ENCODE measurements at regions not wholly inside any gene's neighbourhood (a gene's known extent, or its start where the extent isn't known, plus 50 kb on each side); places are given as distances from the start of the nearest gene placed in this dataset.
"Not testable (repeated sequence)": the region's sequence is repeated elsewhere in the genome, so short reads cannot be mapped to it uniquely, and the experiment has no call there.

DNA sequence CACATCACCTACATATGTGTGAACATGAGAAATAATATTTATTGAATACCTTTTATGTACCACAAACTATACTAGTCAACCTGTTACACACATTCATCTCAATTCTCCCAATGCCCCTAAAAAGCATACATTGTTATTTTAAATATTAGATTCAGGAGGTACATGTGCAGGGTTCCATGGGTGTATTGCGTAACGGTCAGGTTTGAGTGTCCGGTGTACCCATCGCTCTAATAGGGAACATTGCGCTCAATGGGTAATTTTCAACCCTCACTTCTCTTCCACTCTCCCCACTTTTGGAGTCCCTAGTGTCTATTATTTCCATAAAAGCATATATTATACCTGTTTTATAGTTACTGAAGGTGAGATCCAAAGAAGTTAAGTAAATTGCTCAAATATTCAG, 82.0 kb downstream of the IFI44 start:
- intact Hi-C loops (cut with DNase I), result no loop called here
- Histone ChIP-seq H3K4me1 (no peaks in the 10 kb centered on the region), H3K9me3 (no peaks in the 10 kb centered on the region), H3K4me3 (no peak overlapping the region), H3K27me3 (no peaks in the 10 kb centered on the region), H3K36me3 (no peaks in the 10 kb centered on the region), H3K27ac (no peak overlapping the region)
- TF ChIP-seq, protein P1, sequence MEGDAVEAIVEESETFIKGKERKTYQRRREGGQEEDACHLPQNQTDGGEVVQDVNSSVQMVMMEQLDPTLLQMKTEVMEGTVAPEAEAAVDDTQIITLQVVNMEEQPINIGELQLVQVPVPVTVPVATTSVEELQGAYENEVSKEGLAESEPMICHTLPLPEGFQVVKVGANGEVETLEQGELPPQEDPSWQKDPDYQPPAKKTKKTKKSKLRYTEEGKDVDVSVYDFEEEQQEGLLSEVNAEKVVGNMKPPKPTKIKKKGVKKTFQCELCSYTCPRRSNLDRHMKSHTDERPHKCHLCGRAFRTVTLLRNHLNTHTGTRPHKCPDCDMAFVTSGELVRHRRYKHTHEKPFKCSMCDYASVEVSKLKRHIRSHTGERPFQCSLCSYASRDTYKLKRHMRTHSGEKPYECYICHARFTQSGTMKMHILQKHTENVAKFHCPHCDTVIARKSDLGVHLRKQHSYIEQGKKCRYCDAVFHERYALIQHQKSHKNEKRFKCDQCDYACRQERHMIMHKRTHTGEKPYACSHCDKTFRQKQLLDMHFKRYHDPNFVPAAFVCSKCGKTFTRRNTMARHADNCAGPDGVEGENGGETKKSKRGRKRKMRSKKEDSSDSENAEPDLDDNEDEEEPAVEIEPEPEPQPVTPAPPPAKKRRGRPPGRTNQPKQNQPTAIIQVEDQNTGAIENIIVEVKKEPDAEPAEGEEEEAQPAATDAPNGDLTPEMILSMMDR (IDR thresholded peaks at IDR 0.05), result no peak
- TF ChIP-seq POLR2A (IDR thresholded peaks at IDR 0.05), result no peak
- TF ChIP-seq POLR2AphosphoS5 (IDR thresholded peaks at IDR 0.05; ENCODE audit: insufficient read depth in 1 of 2, low read depth in 1 of 2), result no peak
- DNase-seq (ENCODE audit: extremely low spot score in 2 of 2), result no peak

DNA sequence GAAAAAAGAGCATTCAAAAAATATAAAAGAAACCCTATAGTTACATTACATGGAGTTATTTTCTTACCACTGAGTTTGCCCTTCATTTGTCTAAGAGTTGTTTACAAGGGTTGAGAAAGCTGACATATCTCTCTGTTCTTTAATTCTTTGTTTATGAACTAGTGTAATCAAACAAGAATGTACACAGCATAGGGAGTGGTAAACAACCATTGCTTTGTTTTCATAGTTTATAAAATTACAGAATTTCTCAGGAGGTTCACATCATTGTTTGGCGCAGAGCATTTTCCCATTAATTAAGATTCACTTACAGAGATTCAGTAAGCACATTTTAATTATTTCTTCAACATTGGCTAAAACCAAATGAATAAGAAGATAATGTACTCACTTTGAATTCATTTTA, 87.6 kb downstream of the IFI44 start:
- TF ChIP-seq POLR2A (IDR thresholded peaks at IDR 0.05) (no peak), POLR2AphosphoS5 (IDR thresholded peaks at IDR 0.05; ENCODE audit: insufficient read depth in 1 of 2, low read depth in 1 of 2) (no peak)
- TF ChIP-seq, protein P1 (IDR thresholded peaks at IDR 0.05), result no peak
- H3K27me3 ChIP-seq, result no peaks in the 10 kb centered on the region
- H3K4me1 ChIP-seq, result no peaks in the 10 kb centered on the region
- intact Hi-C loops (cut with DNase I), result no loop called here
- H3K27ac ChIP-seq, result no peak overlapping the region
- no peaks in the 10 kb centered on the region for H3K9me3 ChIP-seq
- H3K4me3 ChIP-seq, result no peak overlapping the region
- no peaks in the 10 kb centered on the region for H3K36me3 ChIP-seq
- no peak for DNase-seq (ENCODE audit: extremely low spot score in 2 of 2)

DNA sequence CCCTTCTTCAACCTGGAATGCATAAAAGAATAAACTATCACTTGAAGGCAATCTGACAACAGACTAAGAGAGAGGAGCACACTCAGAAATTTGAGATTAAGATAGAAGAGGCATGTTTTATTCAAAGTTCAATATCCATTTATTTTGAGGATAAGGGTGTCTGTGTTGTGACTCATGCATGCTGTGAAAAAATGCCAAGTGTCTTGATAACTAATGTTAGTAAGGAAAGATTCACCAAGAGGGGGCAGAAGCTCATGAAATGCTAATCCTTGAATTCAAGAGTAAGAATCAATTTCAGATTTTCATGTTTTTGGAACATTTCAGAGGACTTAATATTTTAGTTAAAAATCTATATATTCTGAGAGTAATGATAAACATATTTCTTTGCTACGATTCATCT, 94.0 kb downstream of the IFI44 start:
- TF ChIP-seq POLR2AphosphoS5 (IDR thresholded peaks at IDR 0.05; ENCODE audit: insufficient read depth in 1 of 2, low read depth in 1 of 2) (no peak), POLR2A (IDR thresholded peaks at IDR 0.05) (no peak)
- TF ChIP-seq, protein P1 (IDR thresholded peaks at IDR 0.05), result no peak
- H3K27me3 ChIP-seq, result no peaks in the 10 kb centered on the region
- H3K9me3 ChIP-seq, result no peaks in the 10 kb centered on the region
- H3K4me1 ChIP-seq, result no peaks in the 10 kb centered on the region
- H3K4me3 ChIP-seq, result no peak overlapping the region
- DNase-seq (ENCODE audit: extremely low spot score in 2 of 2), result no peak
- intact Hi-C loops (cut with DNase I), result no loop called here
- no peaks in the 10 kb centered on the region for H3K36me3 ChIP-seq
- no peak overlapping the region for H3K27ac ChIP-seq

DNA sequence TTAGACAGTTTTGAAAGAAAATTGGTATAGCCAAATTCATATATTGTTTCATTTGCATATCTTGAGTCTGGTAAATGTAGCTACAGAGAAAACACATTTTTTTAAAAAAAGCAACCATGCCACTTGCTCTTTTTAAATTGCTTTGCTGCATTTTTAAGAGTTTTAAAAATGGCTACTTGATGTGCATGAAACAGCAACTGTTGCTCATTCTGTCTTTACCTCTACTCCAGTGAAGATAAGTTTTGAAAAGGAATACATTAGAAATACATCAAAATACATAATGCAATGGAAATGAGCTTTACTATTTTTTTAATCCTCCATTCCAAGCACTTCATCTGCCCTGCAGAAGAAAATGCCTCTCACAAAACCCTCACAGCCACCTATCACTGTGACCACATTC, 95.5 kb downstream of the IFI44 start:
- Histone ChIP-seq H3K4me3 (no peak overlapping the region), H3K36me3 (no peaks in the 10 kb centered on the region), H3K27me3 (no peaks in the 10 kb centered on the region), H3K27ac (no peak overlapping the region), H3K4me1 (no peaks in the 10 kb centered on the region), H3K9me3 (no peaks in the 10 kb centered on the region)
- TF ChIP-seq, protein P1 (IDR thresholded peaks at IDR 0.05), result no peak
- no peak for TF ChIP-seq POLR2AphosphoS5 (IDR thresholded peaks at IDR 0.05; ENCODE audit: insufficient read depth in 1 of 2, low read depth in 1 of 2)
- no peak for TF ChIP-seq POLR2A (IDR thresholded peaks at IDR 0.05)
- no peak for DNase-seq (ENCODE audit: extremely low spot score in 2 of 2)
- intact Hi-C loops (cut with DNase I), result no loop called here

DNA sequence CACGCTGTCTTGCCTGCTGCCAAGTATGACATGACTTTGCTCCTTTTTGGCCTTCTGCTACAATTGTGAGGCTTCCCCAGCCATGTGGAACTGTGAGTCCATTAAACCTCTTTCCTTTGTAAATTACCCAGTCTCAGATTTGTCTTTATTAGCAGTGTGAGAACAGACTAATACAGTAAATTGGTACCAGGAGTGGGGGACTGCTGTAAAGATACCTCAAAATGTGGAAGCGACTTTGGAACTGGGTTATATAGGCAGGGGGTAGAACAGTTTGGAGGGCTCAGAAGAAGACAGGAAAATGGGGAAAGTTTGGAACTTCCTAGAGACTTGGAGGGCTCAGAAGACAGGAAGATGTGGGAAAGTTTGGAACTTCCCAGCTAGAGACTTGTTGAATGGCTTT, 104.0 kb downstream of the IFI44 start:
- H3K36me3 ChIP-seq; H3K4me1 ChIP-seq; H3K27me3 ChIP-seq; H3K9me3 ChIP-seq; H3K4me3 ChIP-seq; DNase-seq (ENCODE audit: extremely low spot score in 2 of 2); intact Hi-C loops (cut with DNase I); H3K27ac ChIP-seq: not testable (repeated sequence)

DNA sequence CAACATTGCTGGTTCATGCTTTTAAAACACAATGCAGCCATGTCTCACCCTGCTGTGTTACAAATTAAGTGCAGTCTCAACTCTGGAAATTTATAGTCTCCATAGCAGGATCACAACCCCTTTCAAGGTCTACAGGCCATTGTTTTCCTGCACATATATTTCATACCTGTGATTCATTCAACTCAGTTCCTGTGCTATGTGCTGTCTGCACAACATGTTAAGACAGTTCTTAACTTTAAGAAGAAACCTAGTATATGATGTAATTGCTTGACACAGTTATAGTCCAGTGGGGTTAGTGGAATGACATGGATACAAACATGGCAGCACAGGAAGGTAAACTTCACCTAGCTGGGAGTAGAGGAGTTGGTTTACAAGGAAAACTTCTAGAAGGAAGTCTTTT, 106.4 kb downstream of the IFI44 start:
- no peak for DNase-seq (ENCODE audit: extremely low spot score in 2 of 2)
- TF ChIP-seq, protein P1 (IDR thresholded peaks at IDR 0.05), result no peak
- TF ChIP-seq POLR2AphosphoS5 (IDR thresholded peaks at IDR 0.05; ENCODE audit: insufficient read depth in 1 of 2, low read depth in 1 of 2) (no peak), POLR2A (IDR thresholded peaks at IDR 0.05) (no peak)
- intact Hi-C loops (cut with DNase I), result no loop called here
- H3K36me3 ChIP-seq, result no peaks in the 10 kb centered on the region
- no peak overlapping the region for H3K4me3 ChIP-seq
- H3K27ac ChIP-seq, result no peak overlapping the region
- H3K27me3 ChIP-seq, result no peaks in the 10 kb centered on the region
- no peaks in the 10 kb centered on the region for H3K4me1 ChIP-seq
- H3K9me3 ChIP-seq, result no peaks in the 10 kb centered on the region

Measured in vagina (tissue), 2 donors.